ENCODE measurements at regions not wholly inside any gene's neighbourhood (a gene's known extent, or its start where the extent isn't known, plus 50 kb on each side); places are given as distances from the start of the nearest gene placed in this dataset.

DNA sequence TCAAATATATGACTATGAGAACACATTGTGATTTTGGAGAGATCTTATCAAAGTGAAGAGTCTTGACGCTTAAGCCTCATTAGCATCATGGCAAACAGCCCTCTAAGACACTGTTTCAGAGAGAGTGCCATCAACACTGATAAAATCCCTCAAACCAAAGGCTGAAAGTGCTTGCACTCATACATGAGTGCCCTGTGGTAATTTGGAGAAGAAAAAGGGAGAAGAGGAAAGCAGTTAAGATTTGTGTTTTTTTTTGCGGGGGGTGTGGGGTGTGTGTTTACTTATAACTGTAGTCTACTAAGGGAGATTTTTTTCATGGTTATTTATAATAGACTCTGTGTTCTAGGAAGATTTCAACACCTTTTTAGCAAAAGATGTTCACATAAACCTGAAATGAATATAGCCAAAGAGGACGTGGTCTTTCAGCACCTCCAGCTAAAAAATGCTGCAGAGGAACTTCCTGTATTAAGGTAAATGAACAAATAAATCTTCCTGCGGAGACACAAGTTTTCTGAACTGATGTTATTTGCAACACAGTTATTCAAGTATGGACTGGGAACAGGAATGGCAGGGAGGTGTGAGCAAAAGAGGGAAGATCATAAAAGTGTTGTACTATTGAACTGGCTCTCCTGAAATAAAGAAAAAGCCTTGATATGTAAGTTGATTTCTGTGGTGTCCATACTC, 81.9 kb upstream of the TGFBR2 start:
- TF ChIP-seq CTCF (IDR thresholded peaks at IDR 0.05; ENCODE audit: insufficient read depth, low read length, poor library complexity, severe bottlenecking) (no peak), EZH2phosphoT487 (conservative IDR thresholded peaks at IDR 0.05; ENCODE audit: low read length) (no peak)

Measured in SU-DHL-6 (cell line).